GM18511 (cell line): ENCODE measurements at regions not wholly inside any gene's neighbourhood (a gene's known extent, or its start where the extent isn't known, plus 50 kb on each side); places are given as distances from the start of the nearest gene placed in this dataset.

Experiments used
- ATAC-seq: cut with Tn5 transposase; IDR thresholded peaks from one replicate; pipeline ENCODE4 v1.9.1; 2021; ENCODE audit warnings: mild to moderate bottlenecking, moderate library complexity; ENCODE audit not compliant: unreplicated experiment

DNA sequence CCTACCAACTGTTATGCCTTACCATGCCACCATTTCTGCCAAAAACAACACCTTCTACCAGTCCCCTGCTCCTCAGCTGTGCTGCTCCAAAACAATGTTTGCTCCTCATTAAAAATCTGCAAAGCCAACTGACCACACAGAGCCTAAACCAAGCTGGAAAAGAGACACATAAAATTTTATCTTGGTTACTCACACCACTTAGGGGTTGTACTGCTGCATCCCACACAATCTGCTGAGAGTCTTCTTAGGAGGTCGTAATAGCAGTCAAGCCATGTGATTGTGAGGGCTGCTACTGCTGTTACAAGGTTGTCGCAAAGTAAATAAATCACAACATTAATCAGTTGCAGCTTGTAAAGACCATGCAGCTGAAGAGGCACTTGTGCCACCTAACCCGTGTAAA, 607.4 kb upstream of the FAM241A start:
- no peak for ATAC-seq

DNA sequence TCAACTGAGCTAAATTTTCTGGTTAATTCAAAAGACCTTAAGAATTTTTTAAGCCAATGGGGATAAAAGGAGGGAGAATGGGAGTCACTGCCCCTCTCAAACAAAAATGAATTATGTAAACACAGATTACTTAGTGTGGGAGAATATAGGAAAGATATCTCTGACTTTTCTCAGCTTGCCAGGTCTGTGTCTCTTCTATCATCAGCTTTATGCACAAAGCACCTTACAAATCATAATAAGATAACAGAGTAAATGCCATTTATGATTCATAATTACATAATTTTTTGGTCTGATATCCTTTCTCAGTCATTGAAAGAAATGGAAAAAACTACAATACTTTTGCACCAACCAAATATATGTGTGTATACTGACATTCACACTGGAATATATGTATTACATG, 604.6 kb upstream of the FAM241A start:
- no peak for ATAC-seq

DNA sequence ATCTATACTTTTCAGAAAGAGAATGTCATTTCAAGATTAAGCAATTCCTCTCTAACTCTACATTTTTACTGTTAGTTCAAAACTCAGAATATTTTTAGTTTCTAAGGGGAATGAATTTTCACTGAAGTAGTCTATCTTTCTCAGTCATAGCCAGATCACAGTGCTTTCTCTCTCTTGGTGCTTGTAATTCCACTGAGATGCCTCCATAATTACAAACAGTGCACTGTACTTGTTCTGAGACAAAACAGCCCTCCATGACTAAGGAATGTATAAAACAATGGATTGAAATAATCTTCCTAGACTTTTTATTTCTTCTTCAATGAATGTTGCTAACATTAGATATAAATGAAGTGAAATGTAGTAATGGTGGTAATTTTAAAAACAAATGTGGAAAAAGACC, 603.2 kb upstream of the FAM241A start:
- ATAC-seq = no peak

DNA sequence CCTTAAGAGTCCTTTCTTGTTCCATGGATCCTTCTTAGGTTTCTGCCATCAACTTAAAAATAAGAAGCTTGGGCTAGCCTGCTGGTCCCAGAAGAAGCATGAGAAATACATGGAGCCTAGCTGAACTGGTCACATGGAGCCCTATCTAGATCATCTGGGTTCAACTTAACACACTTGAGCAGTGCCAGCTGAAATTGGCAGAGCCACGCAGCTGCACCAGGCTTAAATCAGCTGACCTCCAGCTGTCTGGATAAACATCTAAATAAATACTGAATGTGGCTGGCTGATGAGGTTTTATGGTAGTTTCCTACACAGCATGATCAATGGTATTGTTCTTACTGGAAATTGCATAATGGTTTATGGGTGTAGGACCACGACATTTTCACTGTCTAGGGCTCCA, 598.4 kb upstream of the FAM241A start:
- no peak for ATAC-seq

DNA sequence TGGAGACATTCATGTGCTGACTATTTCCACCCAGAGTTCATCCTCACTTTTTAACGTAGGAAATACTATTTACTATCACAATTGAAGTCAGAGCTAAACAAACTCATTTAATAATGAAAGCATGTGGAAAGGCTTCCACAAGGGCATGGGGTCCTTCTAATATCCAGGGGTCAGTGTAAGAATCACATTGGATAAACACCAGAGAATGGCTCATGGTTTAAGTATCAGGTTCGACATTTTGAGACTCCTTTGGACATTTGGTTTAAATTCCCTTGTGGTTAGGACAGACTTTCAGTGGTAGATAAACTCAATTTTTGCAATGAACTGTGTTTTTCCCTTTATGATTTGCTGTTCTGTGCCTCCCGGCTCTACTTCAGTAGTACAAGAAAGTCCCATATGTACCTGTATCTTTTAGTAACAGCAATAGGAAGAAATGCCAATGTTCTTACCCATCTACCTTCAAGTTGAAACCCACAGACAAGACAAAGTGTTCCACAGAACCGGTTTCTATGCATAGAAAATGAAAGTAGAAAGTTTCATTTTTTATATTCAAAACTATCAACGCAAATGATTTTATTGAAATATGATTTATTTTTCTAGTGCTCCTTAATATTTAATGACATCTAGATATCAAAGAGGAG, 589.0 kb upstream of the FAM241A start:
- ATAC-seq = no peak

DNA sequence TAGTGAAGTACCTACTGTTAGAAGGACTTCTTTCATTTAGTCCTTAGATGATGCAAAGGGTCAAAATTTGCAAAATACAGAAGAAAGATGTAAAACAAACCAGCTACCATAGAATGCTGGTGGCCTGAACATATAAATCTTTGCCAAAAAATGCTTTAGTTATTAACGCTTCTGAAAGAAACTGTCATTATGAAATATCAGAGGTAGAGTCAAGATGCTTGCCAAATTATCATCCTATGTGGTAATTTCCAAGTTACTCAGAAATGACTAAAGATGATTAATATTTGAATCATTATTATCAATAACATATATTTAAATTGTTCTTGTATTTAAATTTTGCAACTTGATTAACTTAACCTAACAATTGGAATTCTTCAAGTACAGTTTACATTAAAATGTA, 588.4 kb upstream of the FAM241A start:
- no peak for ATAC-seq

DNA sequence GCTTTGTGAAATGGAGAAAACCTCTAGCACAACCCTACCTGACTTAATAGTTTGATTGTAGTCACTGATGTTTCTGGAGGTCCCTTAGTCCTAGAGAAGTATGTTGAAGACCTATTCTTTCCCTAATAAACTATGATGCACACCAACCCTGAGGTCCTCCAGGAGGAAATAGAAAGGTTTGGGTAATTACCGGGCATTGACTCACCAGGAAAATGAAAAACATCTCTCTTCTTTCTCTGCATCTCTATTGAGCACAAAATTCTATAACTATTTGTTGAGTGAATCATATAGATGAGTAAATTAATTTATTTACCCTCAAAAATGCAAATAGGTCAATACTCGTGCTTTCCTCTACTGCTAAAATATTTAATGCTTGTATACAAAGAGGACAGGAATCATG, 582.4 kb upstream of the FAM241A start:
- no peak for ATAC-seq

DNA sequence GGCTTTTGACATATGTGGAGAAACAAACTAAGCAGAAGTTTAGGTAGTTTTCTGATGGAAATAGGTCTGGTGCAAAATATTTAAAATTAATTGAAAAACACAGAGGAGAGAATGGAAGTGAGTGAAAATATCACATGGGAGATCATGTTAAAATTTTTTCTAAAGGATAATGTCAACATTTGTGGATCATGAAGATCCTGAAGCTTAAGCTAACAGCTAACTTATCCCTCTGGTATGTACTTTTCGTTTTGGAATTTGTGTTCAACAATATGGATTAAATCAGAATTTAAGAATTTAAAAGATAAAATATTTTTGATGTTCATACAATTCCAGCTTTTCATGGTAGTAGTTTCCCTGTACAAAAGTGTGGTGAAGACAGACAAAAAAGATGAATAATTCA, 572.8 kb upstream of the FAM241A start:
- ATAC-seq = no peak

DNA sequence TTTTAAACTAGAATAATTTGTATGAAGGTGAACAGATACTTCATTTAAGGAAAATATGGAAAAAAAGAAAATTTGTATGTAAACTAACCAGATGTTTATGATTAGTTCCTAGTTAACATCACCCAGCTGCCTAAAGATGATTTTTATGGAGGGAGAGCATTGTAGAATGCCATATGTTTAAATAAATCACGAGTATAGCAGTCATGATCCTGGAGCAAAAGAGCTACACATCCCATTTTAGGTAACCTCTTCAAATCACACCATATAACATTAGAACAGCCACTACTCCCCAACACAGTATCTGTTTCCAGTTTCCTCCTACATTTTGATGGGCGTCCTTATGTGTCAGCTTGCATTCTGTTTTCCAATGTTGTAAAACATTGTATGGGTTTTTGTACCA, 571.9 kb upstream of the FAM241A start:
- no peak for ATAC-seq

DNA sequence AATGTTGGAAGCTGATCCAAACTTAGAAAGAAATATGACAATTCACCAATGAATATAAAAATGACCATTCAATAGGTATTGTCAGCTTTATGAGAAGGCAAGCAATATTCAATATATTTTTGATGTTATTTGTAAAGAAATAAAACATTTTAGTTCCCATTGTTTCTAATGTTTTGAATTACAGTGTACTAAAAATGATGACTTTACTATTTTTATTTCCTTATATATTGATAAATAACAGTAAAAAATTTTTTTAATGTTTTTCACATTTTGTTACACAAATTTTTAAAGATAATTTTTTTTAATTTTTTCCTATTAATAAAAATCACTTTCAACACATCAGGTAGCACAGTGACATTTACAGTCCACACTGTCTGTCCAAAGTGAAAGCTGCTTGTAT, 565.5 kb upstream of the FAM241A start:
- ATAC-seq = no peak

DNA sequence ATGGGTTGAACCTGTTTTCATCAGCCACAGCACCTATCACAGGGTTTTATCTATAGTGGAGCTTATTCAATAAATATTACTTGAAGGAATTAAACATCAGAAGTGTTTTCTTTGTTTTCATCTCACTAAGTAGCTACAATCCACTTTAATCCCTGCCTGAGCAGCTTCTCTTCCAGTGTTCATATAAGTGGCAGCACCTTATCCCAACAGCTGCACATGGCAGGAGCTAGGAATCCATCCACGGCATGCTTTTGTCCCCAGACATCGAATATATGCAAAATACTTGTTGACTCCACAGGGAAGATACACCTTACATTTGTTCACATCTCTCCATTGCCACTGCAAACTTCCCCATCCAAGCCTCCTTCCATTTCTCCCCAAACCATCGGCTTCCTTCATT, 549.8 kb upstream of the FAM241A start:
- ATAC-seq = no peak

DNA sequence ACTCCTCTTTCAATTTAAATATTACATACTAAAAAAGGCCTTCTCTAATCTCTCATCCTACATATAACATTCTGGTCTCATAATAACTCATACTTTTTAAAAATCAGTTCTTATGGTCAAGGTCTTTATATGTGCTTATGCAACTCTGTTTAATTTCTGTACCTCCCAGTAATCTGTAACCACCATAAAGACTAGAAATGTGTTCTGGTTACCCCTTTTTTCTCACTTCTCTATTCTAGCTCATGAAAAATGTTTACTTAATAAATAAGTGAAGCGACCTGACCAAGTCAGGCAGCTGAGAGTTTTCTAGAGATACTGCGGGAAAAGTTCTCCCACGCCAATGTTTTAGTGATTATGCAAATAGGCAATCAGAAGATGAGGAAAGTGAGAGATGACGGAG, 548.8 kb upstream of the FAM241A start:
- no peak for ATAC-seq

DNA sequence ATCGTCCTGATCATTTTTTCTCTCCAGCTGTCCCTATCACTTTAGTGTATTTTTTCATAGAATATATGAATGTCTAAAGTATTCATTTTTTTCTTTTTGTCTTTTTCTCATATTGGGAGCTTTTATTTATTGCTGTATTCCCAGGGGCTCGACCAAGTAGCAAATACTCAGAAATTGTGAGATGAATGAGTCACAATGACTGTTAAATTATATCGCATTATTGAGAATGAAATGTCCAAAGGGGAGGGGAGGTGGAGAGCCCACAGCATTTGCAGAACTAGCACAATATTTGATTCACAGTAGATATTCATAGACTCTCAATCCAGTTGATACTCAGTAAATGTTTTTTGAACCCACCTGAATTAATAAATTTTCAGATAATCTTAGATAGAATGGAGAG, 543.6 kb upstream of the FAM241A start:
- ATAC-seq = no peak

DNA sequence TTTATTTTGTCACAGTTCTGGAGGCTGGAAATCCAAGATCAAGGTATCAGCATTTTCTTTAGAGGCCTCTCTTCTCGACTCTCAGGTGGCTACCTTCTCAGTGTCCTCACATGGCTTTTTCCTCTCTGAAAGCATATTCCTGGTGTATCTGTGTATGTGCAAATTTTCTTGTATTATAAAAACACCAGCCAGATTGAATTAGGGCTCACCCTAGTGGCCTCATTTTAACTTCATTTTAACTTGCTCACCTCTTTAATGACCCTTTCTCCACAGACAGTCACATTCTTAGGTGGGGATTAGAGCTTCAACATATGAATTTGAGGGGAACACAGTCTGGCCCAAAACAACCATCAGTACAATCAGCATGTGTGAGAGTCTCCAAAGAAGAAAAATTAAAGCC, 542.4 kb upstream of the FAM241A start:
- ATAC-seq = no peak

DNA sequence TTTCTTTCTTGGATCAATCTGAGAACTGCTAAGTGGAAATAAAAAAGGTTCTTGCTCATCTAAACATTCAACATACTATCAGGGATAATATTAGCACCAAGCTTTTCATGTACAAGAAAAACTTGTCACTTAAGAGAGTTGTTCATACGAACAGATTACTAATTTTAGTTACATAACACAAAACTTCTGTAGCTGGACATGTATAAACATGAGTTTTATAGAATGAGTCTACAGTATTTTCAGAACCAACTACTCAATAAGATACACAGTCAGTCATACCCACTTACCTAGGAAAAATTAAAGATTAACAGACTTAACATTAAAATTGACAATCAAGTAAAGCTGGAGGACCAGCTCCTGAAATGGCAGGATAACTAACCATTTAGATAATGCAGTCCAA, 540.1 kb upstream of the FAM241A start:
- ATAC-seq = no peak

DNA sequence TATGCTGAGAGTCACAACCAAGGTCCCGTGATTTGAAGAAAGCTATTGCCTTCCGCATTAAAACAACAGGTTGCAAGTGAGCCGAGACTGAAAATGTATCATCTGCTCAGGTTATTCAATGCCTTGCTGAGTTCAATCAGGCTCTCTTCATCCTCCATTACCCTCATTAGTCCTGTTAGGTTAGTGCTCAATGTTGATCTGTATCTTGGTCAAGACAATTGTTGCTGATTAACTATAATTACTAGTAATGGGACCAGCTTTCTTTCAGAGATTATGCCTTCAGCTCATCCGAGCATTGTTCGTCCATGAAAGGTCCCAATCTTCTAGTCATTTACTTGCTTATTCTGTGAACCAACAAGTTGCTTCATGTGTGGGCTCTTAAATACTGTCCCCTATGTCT, 534.6 kb upstream of the FAM241A start:
- no peak for ATAC-seq

DNA sequence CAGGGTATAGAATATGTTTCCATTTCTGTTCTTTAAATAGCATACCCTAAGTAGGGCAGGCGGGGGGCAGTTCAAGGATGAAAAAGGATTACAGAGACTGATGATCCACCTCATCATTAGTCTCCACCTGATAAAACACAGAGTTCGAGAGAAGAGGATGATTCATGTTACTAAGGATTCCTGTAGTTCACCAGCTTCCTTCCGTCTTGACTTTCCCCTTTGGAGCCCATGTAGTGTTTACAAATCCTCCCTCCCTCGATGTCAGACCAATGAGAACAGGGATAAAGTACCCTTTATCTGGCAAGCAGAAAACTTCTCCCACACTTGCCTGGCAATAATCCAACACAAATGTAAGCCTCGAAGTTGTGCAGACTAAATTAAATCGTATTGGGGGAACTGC, 526.3 kb upstream of the FAM241A start:
- no peak for ATAC-seq

DNA sequence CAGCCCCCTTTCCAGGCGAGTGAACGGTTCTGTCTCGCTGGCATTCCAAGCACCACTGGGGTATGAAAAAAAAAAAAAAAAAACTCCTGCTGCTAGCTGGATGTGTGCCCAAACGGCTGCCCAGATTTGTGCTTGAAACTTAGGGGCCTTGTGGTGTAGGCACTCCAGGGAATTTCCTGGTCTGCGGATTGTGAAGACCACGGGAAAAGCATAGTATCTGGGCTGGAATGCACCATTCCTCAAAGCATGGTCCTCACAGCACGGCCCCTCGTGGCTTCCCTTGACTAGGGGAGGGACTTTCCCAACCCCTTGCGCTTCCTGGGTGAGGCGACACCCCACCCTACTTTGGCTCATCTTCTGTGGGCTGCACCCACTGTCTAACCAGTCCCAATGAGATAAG, 516.8 kb upstream of the FAM241A start:
- no peak for ATAC-seq

DNA sequence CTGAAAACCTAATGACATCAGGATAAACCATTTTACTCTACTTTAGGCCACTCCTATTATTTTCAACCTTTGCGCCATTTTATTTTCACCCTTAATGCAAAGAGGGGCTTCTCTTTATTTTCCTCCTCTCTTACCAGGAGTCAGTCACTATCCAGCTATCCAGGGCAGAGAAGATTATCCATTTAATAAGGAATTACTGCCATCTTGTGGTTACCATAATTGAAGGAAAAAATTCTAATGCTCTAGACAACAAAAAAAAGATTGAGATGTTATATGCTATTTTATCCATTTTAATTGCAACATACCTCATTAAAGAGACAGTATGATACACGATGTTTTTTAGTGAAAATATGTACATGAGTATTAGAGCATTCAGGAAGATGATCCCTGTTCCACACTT, 514.5 kb upstream of the FAM241A start:
- no peak for ATAC-seq

DNA sequence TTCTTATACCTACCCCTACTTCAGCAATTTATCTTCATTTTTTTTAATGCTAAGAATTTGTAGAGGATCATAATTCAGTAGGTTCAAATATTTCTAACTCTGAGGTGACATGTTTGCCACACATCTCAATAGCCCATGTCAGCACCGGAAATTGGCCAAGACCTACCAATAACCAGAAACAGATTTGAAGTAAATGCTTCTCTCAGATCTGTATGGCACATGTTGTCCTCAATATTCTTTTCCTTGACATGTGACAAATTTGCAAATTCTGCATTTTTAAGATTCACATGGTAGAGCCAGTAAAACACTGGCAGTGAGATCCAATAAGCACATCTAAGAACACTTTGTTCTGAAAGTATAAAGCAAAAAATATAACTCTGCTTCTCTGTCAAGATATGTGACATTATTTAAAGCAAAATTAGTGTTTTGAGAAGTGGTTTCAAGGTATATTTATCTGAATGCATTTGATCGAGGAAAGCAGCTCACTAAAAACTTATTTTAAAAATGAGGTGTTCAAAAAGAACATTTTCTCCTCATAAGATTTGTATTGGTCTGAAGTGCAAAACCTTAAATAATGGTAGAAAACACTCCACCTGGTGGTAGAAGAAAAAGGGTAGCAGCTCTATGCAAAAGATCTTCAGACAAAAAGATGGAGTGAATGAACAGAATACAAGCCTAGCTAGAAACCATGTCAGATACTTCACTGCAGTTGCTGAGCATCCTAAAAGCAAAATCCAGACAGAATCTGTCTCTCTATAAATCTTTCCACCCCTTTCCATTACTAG, 513.8 kb upstream of the FAM241A start:
- ATAC-seq = no peak

DNA sequence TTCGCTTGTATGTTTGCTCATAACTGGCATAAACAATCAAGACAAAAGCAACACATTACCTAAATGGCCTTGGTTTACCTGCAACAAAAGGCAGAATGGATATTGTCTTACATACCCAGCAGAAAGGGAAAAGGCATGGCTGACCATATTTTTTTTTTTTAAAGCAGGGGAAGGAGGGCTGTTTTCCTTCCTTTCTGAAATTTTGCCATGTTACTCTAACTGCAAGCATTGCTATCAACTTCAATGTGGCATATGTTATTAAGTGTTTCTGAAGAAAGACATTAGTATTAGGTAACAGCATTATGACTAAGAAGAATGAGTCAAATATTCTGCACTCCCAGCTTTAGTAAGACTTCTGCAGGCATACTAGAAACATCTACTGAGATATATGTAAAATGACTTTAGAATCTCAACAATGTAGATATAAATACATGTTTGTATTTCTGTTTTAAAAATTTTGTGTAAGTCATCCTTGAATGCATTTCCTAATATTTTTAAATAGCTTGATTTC, 512.6 kb upstream of the FAM241A start:
- ATAC-seq = no peak

DNA sequence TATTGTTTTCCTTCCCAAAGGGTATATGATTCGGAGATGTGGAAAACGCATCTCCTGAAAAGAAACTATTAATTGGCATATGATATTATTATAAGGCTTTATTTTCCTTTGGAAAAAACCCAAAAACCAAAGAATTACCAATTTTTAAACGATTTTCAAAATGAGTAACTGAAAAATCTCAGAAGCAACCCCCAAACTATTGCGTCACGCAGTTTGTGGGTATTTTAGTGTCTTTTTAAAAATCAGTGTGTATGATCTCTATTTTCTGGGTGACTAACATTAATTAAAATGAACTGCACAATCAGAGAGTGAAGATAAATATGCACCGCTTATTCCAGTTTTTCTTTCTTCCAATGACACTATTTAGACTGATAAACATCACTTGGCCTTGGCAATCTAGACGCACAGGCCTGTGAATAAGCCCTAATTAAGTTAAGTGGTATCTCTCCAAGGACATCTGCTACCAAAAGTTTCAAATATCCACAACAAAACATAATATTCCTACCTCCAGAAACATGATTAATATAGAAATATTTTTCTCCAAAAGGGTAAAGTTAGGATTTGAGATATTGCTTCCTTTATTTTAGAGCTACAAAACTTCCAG, 511.5 kb upstream of the FAM241A start:
- ATAC-seq = no peak
